HG03139 (cell line): ENCODE measurements at regions not wholly inside any gene's neighbourhood (a gene's known extent, or its start where the extent isn't known, plus 50 kb on each side); places are given as distances from the start of the nearest gene placed in this dataset.

Experiments used
- ATAC-seq: cut with Tn5 transposase; IDR thresholded peaks from one replicate; pipeline ENCODE4 v1.9.1; 2021; ENCODE audit not compliant: unreplicated experiment

- ATAC-seq = no peak
Measured at GRCh38 chr4:4749137-4749536, 110.3 kb upstream of the MSX1 start.

DNA sequence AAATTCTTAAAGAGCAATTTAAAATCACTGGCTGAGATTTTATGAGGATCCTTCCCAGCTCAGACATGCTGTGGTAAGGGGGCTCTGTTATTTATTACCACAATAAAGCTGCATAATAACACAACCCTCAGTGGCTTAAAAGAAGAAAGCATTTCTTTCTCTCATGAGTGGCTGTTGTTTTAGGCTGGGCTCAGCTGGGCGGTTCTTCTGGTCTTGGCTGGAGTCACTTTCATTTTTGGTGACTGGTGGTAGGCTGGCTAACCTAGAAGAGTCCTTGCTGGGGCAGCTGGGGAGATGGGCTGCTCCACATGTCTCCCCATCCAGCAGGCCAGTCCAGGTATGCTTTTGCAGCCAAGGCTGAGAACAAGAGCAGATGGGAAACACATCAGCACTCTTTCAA is 113.0 kb upstream of the MSX1 start:
- ATAC-seq = no peak

- ATAC-seq = no peak
Measured at GRCh38 chr4:4740071-4740470, 119.4 kb upstream of the MSX1 start.

DNA sequence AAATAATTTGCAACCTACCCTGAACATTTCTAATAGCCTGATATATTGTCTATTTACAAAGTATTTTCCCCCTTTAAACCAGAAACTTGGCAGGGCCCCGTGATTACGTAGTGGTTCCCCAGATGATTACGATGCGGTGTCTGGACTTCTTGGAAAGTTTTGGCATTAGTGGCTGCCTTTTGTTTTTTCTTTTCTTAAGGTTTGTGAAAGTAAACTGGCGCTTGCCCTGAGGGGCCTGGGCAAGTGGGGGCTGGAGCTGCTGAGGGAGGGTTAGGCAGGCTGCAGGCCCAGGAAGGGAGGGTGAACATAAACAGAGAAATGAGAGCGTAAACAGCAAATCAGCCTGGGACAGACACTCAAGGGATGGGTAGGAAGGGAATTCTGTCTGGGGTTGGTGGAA is 123.6 kb upstream of the MSX1 start:
- ATAC-seq = no peak

DNA sequence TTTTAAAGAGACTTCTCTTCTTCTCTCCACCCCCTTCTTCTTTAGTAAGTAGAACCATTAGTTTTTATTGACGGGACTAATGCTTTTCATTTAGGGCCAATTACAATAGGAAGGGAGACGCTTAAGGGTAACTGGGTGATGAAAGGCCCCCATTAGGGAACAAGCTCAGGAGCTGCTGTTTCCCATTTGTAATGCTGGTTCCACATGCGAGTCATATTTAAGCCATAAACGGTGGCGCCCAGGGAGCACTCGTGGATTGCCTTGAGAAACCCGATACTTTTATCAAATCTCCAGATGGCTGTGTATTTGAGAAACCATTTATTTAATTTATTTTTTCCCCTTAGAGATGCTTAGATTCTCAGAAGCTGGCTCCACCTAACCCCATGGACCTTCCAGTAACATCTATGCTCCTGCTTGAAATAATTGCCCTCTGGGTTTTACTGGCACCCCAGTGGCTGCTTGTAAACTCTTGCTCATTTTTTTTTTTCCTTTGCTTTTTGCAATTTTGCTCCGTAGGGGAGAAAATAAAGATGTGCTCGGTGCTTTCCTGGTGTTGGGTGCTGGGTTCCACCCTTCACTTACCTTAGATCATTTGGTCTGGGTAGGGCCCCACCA is 124.2 kb upstream of the MSX1 start:
- no peak for ATAC-seq

GRCh38 chr4:4734425-4734824 is 125.0 kb upstream of the MSX1 start:
- no peak for ATAC-seq

- ATAC-seq = no peak
Measured at GRCh38 chr4:4733663-4734062, 125.8 kb upstream of the MSX1 start.

DNA sequence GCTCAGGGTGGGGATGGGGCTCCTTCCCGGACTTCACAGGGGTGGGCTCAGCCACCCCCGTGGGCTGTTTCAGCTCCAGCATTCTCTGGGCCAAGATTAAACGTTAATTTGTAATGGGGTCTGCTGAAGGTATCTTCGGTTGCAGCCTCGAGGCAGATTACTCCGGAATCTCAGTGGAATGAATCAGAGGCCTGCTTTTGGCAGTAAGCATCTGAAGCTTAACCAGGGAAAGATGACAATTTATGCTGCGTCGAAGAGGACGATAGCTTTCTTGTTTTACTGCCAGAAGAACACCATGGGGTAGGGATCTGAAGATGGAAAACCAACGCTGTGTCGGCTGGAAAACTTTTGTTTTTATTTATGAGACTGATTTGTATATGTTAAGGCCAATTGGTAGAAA is 129.2 kb upstream of the MSX1 start:
- ATAC-seq = no peak

GRCh38 chr4:4729206-4729605 is 130.3 kb upstream of the MSX1 start:
- no peak for ATAC-seq

DNA sequence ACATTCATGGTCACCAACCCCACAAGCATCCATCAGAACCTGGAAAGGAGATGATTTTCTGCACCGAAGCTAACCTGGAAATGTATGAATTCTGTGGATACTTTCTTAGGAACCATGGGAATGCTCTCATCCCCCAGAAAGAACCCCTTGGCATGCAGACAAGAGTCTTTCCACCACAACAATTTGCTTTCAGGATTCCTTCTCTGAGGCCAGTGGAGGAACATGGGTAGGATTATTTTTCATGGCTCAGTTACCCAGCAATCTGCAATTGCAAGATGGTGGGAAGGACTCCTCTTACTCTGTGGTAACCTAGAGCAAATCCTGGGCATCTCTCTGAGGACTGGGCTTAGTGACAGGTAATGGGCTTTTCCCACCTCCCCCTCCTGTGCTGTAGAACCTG is 131.9 kb upstream of the MSX1 start:
- no peak for ATAC-seq

DNA sequence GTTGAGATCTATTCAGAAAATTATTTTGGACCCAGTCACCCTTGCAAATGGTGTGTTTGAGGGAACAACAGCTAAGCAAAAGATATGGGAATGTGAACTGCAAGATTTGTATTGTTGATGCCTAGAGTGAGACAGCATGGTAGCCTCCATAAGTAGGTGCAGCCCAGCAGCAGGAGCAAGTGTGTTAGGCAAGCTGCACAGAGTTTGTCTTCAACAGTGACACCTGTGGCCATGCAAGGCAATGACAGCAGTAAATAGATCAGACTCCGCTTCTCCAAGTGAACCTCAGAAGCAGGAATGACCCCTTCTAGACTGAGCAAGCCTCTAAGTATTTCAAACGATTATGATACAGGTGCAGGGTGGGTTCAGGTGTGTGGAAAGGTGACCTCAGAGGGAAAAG is 133.4 kb upstream of the MSX1 start:
- ATAC-seq = no peak

DNA sequence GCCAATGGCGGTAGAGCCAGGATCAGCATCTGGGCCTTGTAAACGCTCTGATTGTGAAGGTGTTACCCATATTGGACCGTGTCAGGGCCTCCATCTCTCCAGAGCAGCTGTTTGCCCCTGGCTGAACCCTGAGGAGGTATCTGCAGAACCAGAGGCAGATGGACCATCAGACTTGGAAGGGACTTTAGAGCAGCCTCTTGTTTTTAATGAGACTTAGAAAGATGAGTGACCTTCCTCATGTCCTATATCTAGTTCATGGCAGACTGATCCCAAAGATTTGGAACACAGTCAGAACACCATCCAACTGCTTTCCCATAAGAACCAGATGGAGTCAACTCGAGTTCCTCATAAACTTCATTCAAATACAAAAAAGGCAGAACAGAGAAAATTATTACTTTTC is 135.1 kb upstream of the MSX1 start:
- no peak for ATAC-seq

DNA sequence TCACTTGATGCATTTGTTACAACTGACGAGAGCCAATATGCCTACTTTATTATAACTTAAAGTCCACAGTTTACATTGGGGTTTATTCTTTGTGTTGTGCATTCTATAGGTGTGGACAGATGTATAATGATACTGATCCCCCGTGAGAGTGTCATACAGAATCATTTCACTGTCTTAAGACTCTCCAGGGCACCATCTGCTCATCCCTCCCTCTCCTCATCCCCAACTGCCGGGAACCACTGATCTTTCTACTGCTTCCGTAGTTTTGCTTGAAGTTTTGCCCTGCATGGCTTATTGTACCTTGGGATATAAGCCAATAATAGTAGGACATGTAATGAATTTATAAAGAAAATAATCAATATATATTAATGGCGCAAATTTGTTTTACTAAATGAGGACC is 137.8 kb upstream of the MSX1 start:
- no peak for ATAC-seq

DNA sequence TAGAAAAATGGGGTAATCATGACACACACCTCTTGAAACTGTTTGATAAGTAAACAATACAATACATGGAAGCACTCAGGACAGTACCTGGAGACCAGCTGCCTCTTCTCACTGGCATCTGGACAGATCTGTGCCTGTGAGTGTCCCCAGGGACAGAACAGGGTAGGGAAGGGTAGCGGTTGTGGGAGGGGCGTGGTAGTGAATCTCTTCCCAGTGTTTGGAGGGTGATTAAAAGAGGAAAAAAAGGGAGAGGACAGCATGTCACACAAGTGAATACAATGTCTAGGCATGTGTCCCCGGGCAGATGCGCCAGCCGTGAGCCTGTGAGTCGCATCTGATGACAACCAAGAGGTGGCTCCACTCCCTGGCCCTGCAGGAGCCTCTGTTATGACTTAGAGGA is 138.8 kb upstream of the MSX1 start:
- ATAC-seq = no peak

GRCh38 chr4:4719436-4719835 is 140.0 kb upstream of the MSX1 start:
- ATAC-seq = no peak

DNA sequence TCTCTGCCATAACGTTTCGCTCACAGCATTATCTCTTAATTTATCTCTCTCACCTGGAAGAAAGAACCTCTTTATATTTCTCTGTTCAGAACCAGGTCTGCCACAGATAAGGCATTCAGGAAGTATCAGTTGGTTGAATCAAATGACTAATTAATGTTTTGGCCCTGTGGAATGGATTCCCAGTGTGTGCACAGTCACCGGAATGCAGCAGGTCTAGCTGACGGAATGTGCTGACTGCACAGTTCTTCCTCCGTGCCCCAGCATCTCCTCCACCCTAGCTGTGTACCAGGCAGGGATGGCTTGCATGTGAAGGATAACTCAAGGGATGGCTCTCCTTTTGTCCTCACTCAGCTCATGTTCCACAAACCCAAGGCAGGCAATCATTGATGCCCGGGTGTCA is 141.8 kb upstream of the MSX1 start:
- ATAC-seq = no peak

DNA sequence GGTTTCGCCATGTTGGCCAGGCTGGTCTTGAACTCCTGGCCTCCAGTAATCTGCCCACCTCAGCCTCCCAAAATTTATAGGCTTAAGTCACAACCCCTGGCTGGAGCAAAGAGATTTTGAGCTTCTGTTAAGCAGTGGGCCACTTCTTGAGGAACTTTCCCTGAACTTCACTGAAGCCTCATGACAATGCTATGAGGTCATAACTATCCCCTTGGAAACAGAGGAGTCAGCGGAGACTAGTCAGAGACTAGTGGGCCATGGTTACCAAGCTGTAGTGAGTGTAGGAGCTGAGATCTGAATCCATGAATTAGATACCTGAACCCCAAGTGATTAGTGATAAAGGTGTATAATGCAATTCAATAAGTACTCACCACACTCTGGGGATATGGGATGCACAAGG is 145.1 kb upstream of the MSX1 start:
- ATAC-seq = no peak

DNA sequence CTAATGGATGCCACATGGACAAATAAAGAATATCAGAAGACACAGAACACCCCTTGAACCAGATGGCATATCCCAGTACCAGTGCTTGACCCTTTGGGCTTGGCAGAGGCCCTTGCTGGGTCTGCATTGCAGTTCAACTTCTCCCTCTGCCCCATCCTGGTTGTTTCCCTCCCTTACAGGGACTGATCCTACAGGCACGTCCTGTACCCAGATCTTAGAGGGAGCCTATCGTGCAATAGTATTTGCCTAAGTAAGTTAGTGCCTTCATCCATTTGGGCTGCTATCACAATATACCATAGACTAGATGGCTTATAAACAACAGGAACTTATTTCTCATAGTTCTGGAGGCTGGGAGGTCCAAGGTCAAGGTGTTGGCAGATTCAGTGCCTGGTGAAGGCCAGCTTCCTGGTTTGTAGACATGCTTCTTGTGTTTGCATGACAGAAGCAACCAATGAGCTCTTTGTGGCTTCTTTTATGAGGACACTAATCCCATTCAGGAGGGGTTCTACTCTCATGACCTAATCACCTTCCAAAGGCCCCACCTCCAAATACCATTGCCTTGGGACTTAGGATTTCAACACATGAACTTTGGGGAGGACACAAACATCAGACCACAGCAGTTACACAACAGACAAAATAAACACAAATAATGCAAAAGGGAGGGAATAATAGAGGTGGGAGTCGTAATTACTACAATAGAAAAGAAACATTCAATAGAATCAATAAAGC is 146.5 kb upstream of the MSX1 start:
- ATAC-seq = no peak

- ATAC-seq = no peak
Measured at GRCh38 chr4:4711902-4712301, 147.6 kb upstream of the MSX1 start.

DNA sequence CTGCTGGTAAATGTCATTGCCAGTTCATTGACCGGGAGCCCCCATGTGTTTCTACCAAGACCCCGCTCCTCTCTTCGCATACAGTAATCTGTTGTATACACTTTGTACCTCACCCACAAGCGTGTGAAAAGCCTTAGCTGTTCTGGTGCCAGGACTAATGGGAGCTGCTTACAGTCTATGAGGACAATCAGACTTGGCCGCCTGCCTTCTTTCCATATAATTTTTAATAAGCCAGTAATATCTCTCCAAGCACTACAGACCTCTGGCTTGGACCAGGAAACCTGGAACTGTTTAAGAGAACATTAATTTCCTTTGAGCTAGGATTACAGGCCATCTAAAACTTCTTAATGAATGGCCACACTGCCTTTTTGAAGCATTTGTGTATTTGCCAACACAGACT is 149.7 kb upstream of the MSX1 start:
- ATAC-seq = no peak

DNA sequence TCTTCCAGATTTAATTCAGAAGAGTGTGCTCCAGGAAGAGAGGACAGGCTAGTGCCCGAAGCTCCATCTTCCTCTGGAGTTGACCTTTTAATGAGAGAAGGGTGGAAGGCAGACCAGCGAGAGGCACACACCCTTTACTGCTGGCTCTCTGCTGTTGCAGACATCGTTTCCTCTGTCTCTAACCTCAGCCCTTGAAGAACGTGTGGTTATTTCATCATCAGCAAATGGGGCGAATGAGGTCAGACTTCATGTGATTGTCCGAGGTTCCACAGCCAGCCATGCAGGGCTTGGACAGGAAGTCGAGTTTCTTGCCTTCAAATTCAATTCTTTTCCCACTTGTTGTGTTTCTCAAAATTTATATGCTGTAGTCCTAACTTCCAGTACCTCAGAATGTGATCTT is 155.2 kb upstream of the MSX1 start:
- no peak for ATAC-seq

DNA sequence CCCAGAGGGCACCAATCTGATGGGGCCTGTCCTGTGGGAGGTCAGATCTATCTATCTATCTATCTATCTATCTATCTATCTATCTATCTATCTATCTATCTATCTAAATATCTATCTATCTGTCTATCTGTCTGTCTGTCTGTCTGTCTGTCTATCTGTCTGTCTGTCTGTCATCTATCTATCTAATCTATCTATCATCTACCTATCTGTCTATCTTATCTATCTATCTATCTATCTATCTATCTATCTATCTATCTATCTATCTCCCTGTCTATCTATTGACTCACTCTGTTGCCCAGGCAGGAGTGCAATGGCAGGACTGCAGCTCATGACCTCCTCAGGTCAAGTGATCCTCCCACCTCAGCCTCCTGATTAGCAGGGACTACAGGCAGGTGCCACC is 155.7 kb upstream of the STX18 start:
- ATAC-seq = no peak

GRCh38 chr4:4696530-4696929 is 154.7 kb upstream of the STX18 start:
- ATAC-seq = no peak
